ENCODE measurements at regions not wholly inside any gene's neighbourhood (a gene's known extent, or its start where the extent isn't known, plus 50 kb on each side); places are given as distances from the start of the nearest gene placed in this dataset.

- TF ChIP-seq SREBF2 (IDR thresholded peaks at IDR 0.05; ENCODE audit: low read length), result no peak
- no peak for TF ChIP-seq SIN3A (IDR thresholded peaks at IDR 0.05; ENCODE audit: low read depth, low read length)
- TF ChIP-seq CTCF (IDR thresholded peaks at IDR 0.05 in 2 of 3, conservative IDR thresholded peaks at IDR 0.05 in 1 of 3; ENCODE audit: control insufficient read depth in 2 of 3, extremely low read depth in 1 of 3, insufficient read depth in 1 of 3, low read depth in 3 of 3, low read length in 3 of 3), result no peak
- no peak for TF ChIP-seq SMC3 (IDR thresholded peaks at IDR 0.05; ENCODE audit: borderline replicate concordance, low read length)
- TF ChIP-seq MXI1 (IDR thresholded peaks at IDR 0.05; ENCODE audit: low read depth, low read length), result no peak
- no peak for TF ChIP-seq RELA (IDR thresholded peaks at IDR 0.05; ENCODE audit: borderline replicate concordance, partially characterized antibody)
- TF ChIP-seq MTA2 (IDR thresholded peaks at IDR 0.05; ENCODE audit: low read depth), result no peak
- no peak for TF ChIP-seq MAX (IDR thresholded peaks at IDR 0.05; ENCODE audit: low read depth, low read length)
- TF ChIP-seq ZNF384 (IDR thresholded peaks at IDR 0.05; ENCODE audit: borderline replicate concordance, low read depth, low read length), result no peak
- no peak for TF ChIP-seq USF2 (IDR thresholded peaks at IDR 0.05; ENCODE audit: borderline replicate concordance, low read depth, low read length)
- TF ChIP-seq ATF3 (IDR thresholded peaks at IDR 0.05; ENCODE audit: borderline replicate concordance, extremely low read depth, low read depth, low read length), result no peak
Measured at GRCh38 chr7:41825927-41826480, 123.1 kb upstream of the INHBA start.
